ENCODE measurements at regions not wholly inside any gene's neighbourhood (a gene's known extent, or its start where the extent isn't known, plus 50 kb on each side); places are given as distances from the start of the nearest gene placed in this dataset.
"Not testable (repeated sequence)": the region's sequence is repeated elsewhere in the genome, so short reads cannot be mapped to it uniquely, and the experiment has no call there.

DNA sequence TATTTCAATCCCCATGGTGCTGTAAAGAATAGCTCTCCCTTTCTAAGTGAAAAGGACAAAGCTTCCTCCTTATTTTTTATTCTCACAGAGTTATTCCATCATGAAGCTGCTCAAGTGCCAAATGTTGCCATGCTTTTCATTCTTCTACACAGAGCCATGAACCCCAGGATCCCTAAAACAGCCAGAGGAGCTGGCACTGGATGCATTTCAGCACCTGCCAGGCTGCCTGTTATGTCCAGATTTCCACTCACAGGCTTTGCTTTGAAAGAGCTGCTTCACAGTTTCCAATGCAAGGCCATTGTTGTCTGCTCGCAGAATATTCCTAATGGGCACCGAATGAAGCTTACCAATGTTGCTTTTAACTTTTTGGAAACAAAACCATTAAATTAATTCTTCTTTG is 256.2 kb upstream of the NPSR1 start:
- no peak for DNase-seq

DNA sequence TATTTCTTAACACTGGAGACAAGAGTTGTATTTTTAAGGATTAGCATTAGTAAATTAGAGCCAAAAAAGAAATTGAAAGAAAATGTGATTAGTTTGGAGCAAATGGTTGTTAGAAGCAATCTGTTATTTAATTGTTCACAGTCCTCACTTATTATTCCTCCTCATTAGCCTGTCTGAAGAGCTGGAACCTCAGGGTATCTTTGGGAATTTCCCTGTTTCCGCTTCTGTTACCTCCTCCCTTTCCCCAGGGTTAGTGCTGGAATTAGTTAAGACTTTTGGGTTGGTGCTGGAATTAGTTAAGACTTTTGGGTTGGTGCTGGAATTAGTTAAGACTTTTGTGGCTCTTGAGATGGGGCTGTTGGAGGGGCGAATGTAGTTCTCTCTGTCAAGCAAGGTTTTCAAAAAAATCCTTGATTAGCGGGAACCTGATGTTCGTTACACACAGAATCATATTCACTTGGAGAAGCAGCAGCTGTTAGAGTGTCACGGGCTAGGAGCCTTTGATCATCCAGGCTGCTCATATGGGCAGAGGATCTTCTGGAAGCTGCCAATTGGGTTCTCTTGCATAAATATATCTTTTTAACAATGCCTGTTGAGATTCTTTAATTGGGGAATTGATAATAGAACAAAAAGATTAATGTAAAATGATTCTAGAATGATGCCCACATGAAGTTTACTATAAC is 251.0 kb upstream of the NPSR1 start:
- DNase-seq, result no peak

DNA sequence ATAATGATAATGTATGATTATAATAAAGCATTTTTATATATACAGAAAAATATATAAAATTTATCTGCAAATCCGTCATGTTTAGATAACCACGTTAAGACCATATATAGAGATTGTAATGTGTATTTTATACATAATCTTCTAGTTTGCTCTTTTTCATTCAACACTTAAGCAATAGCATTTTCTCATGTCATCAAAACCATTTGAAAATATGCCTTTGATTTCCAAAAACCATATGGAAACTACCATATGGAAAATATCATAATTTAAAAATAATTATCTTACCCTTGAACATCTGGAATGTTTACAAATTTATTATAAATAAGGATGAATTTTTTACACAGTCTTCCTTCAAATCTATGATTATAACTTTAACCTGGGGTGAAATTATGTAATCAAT is 250.4 kb upstream of the NPSR1 start:
- no peak for DNase-seq

DNA sequence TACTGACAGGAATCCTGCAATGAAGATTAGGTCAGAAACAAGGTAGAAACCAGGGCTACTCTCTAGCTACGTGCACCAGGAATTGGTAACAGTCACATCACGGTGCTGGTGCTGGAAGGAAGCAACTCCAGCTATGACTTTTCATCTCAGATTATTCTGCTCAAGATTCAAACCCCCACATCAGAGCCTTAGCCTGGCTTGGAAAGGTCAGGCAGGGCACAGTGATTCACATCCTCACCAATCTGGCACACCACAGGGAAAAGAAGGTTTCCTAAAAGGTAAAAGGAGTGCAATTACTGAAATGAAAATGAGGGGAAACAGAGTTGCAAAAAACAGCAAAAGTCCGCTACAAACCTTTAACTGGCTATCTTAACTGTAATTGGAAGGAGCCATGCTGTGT is 240.2 kb upstream of the NPSR1 start:
- no peak for DNase-seq

DNA sequence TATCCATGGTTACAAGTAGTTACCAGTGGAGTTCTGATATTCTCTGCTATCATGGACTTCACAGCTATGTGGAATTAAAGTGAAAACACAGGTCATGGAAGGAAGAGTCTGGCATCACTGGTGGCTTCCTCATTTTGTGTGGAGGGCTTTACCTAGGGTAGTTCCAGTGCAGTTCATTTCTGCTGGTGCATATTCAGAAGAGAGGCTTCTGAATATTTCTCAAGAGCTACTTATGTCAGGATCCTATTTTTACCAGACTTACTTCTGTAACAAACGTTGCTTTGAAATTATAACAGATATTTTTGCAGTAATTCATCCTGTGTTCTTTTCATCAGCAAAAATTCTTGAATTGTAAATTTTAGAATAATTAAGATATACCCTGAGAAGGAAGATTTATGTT is 236.5 kb upstream of the NPSR1 start:
- DNase-seq, result no peak

DNA sequence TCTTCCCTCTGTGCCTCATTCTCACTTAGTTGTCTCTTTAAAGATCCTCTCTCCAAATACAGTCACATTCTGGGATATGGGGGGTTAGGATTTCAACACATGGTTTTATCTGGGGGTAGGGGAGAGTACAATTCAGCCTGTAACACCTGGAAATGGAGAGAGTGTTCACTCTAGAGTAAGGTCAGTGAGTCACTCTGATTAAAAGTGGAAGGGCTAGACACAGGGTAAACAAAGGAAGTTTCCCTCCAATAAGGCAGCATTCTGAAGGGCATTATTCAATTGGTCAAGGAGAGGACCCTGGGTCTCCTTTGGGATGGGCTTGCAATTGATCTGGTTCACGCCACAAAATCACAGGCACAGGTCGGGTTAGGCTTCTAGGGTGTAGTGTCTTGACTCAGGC is 232.8 kb upstream of the NPSR1 start:
- no peak for DNase-seq

DNA sequence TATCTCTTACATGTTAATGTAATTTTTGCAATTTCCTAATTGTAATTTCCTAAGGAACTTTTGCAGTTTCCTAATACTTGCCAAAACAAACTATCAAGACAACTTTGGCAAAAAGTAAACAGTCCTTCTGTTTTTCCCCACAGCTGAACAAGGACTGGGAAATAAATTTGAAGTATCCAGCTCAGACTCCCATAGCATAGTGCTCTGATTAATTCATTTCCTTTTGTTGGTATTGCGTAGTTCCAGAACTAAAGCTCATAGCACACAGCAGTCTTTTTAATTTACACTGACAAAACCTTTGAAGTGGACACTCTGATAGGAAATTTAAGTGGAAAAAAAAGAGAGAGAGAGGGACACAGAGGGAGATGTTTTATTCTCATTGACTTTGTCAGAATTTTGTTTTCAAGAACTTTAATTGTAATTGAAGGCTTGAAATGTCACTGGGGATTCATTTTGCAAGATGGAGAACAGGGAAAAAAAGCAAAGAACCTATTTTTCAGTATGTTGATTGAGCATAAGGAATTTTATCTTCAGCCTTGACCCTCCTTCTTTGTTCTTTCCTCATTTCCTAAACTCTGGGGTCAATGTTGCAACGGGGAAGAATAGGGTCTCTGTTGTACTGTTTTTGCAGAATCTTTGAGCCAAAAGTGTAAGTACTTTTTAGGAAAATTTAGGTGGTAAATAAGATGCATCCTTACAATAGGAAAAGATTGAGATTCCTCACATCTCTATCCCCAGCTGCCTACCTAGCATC is 232.2 kb upstream of the NPSR1 start:
- DNase-seq, result no peak

DNA sequence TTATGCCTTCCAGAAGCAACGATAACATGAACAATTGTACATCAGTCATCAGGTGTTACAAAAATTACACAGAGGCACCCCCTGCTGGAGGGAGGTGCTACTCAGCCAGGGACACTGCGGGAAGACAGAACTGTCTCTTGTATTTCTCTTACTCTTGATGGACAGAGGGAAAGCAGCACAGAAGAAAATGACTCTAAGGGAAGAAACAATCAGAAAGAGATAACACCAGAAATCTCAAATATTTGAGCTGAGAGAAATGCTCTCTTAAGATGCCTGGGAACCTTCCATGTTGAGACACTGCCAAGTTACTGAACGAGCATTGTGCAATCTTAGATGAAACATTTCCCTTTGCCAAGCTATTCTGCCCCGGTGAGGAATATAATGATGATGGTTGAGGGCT is 227.6 kb upstream of the NPSR1 start:
- no peak for DNase-seq

DNA sequence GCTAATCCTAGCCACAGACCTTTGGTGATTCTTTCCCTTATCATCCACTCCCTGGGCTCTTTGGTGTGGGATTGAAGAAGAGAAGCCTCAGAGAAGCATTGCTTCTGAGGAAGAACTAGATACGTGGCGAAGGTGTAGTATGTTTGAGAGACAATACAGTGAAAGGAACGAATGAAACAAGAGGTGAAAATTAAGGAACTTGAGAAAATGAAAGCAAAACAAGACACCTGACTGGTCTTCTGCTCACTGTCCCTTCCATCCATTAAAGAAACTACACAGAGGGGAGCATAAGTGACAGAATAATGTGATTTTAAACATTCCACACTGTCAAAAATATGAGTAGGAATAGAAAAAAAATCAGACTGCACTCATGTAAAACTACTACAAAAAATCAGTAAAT is 219.6 kb upstream of the NPSR1 start:
- DNase-seq, result no peak

DNA sequence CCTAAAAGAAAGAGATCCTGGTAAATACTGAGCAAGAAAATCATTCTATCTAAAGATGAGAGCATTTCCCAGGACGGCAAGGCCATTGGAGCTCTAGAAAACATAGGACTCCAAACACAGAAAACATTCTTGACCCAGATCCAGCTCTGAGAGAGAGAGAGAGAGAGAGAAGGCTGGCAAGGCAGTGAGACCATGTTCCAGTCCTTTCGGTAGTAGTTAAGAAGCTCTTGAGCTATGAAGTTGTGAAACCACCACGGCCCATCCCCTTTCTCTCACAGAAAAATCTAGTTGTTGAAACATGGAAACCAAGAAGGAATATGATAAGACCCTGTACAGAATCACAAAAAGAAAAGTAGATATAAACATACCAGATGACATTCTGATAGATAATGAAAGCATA is 212.4 kb upstream of the NPSR1 start:
- DNase-seq, result no peak

DNA sequence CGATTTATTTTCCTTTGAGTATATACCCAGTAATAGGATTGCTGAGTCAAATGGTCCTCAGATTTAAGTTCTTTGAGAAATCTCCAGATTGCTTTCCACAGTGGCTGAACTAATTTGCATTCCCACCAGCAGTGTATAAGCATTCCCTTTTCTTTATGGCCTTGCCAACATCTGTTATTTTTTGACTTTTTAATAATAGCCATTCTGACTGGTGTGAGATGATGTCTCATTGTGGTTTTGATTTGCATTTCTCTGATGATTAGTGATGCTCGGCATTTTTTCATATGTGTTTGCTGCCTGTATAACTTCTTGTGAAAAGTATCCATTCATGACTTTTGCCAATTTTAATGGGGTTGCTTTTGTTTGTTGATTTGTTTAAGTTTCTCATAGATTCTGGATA is 209.5 kb upstream of the NPSR1 start:
- DNase-seq, result not testable (repeated sequence)

DNA sequence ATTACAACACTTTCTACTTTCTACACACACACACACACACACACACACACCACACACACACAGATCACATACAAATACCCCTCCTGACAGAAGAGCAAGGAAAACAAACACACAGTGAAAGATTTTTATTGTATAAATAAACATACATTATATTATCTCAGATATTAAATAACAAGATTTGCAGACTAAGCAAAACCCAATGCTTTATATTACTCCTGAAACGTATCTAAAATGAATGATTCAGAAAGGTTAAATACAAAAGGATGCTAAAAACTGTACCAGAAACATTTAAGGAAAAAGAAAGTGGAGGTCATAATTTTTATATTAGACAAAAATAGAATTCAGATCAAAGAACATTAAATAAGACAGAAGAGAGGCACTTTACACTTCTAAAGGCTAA is 208.3 kb upstream of the NPSR1 start:
- no peak for DNase-seq

DNA sequence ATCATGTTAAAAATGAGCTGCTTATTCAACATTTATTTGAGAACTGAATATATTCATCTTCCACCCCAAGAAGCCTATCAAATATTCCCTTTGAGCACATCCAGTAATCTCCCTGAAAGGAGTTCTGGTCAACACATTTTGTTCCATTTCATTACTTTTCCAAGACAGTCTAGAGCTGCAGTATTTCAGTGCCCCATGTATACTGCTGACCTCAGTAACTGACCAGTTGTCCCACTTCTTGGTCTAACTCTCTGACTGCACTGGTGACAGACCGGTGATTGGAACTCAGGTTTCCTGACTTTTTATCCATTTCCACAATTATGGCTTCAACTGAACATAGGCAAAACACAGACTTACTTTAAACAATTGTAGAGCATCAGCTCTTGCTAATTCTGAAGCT is 206.8 kb upstream of the NPSR1 start:
- no peak for DNase-seq

DNA sequence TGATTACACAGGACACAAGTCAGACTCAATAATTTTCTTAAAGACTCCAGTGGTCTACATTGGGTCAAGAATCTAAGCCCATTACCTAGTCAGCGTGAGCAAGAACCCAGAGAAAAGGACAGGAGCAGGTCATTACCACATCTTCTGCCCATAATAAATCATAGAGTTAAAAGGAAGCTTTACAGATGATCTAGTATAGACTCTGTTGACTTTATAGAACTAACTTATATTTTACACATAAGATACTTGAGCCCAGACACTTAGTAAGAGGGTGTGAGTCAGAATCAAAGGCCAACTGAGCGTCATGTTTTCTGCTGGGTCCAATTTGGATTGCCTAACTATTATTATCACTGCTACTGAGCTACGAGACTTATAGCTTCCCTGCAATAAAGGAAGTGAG is 206.1 kb upstream of the NPSR1 start:
- DNase-seq, result no peak

DNA sequence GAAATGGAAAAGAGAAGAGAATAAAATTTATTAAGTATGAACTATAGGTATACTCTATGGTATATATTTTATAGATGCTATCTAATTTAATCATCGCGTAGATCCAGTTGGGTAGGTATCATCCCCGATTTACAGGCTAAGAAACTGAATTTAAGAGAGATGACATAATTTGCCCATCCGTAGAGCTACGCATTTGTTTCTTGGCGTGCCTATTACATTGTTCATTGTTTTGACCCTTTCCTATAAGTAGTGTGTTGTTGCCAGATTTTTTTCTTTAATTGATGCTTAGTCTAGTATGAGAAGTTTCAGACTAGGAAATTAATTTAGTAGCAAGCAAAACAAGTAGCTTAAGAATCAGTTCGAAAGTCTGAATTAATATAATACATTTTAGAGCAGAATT is 205.7 kb upstream of the NPSR1 start:
- no peak for DNase-seq

DNA sequence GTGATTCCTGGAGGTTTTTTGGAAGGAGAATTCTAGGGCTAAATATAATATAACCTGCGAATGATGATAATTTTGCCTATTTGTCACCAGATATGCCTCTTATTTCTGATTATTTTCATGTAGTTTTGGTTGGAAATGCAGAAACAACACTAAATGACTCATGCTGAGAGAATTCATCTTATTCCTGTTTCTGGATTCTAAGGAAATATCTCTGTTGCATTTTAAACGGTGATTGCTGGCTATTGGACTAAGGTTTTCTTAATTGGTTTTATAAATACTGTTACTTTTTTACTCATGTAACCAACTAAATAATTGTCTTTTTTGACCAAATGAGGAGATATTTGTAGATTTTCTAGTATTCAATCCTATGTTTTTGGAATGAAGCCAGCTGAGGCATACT is 204.9 kb upstream of the NPSR1 start:
- DNase-seq, result no peak

DNA sequence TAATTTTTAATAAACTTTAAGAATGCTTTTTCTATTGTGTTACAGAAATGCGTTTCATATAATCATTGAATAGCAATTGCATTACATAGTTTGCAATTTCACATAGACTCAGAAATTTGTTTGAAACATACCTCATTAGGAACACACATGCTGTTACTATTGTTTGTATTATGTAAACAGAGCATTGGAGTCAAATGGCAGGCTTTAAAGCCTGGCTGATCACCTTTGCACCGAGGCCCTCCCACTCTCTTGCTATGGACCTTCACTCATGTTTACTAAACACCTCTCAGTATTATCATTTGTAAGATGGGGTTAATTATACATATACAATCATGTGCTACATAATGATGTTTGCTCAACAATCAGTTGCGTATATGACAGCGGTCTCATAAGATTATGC is 203.6 kb upstream of the NPSR1 start:
- no peak for DNase-seq

DNA sequence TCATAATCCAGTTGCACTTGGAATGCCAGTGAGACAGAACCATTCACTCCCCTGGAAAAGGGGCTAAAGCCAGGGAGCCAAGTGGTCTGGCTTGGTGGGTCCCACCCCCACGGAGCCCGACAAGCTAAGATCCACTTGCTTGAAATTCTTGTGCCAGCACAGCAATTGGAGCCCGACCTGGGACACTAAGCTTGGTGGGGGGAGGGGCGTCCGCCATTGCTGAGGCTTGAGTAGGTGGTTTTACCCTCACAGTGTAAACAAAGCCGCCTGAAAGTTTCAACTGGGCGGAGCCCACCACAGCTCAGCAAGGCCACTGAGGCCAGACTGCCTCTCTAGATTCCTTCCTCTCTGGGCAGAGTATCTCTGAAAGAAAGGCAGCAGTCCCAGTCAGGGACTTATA is 200.7 kb upstream of the NPSR1 start:
- DNase-seq, result no peak

DNA sequence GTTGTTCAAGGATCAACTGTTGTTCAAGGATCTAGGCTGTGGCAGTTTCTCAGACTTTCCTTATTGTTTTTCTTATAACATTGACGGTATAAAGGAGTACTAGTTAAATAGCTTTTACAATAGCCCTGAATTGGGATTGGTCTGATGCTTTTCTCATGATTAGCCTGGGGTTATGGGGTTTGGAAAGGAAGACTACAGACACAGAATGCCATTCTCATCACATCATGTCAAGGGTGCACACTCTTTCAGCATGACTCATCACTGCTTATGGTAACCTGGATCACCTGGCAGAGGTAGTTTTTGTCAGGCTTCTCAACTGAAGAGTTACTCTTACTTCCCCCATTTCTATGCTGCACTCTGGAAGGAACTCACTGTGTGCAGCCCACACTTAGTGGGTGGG is 194.2 kb upstream of the NPSR1 start:
- no peak for DNase-seq

DNA sequence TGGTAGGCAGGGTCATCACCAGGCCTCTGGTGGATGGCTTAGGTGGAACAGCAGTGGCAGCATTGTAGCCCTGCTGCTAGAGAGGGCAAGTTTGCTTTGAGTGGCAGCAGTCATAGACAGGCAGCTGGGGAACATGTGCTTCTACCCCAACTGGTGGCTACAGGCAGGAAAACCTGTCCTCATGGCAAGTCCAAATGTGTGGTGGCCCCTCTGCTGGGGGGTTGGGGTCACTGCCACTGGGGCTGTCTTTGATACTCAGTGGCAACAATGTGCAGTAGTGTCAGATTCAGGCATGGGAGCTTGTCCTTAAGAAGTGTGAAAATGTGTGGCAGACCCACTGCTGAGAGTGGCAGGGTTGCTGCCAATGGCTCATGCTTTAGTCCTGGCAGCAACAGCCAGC is 186.2 kb upstream of the NPSR1 start:
- DNase-seq, result no peak

DNA sequence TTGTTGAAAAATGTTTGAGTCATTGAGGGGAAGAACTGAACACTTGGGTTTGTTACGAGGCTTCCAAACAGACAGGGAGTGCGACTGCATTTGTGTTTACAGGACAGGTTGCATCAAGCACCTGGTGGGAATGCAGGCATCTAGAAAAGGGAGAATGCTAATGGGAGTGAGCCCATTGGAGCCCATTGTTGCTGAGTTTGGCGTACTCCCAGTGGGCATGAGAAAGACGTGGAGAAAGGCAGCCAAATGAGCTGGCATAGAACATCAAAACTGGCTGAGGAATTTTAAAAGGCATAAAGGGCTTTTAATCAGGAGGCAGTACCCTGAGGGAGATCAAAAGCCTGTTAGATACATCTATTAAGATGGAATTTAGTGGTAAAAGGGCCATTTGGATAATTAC is 171.6 kb upstream of the NPSR1 start:
- no peak for DNase-seq

DNA sequence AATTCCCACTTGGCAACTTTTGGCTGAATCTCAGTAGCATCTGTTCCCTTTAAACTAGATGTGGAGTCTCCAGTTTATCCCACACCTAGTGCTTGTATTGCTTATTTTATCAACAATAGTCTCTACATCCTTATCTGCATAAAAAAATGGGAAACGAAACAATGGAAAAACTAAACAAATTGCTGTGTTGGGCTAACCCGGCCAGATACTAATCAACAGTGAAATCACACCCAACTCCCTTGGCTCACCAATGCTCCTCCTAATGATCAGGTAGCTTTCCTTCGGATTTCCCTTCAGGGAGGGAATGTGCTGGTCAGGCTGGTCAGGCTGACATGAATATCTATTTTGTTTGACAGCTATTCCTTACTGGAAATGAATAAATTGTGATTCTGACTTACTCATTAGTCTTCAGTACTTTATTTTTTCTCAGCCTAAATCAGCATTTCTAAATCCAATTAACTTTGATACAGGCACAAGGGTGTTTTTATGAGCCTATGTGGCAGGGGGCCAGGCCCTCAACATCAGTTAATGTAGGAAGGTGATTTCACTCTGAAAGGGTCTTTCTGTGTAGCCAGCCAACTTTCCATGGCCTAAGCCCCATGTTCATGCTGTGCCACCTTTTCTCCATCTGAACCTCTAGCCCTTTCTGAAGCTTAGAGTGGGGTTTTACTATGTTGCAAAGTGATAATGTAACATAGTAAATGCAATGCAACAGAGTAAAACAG is 170.5 kb upstream of the NPSR1 start:
- no peak for DNase-seq

DNA sequence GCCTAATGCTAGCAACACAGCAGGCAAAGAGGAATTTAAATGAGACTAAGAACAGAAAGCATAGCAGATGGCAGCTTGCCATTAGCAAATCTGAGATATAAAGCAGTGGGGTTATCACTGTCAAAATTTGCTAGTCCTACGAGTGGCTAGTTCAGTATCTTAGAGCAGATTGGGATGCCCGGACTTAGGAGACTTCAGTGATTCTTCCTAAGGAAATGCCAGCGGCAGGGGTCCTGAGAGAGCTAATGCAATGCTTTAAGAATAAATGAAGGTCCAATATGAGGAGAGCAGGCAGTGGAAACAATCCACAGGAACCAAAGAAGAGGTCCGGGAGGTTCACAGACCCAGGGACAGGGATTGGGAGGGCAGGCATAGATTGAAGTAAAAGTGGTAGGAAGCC is 169.3 kb upstream of the NPSR1 start:
- DNase-seq, result no peak

DNA sequence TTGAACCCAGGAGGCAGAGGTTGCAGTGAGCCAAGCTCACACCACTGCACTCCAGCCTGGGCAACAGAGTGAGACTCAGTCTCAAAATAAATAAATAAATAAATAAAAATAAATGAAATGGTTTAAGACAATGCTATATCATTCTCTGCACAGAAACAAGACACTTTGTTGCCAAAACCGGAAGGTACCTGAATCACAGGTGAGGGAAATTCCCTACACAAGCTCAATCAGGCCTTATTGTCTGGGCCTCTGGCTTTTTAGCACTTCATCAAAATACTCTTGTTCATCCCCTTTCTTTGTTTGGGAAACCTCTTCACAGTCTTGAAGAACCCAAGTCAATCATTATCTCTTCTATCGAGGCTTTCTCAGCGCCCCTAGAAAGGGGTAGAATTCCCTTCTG is 166.1 kb upstream of the NPSR1 start:
- DNase-seq, result no peak
